ENCODE measurements at regions not wholly inside any gene's neighbourhood (a gene's known extent, or its start where the extent isn't known, plus 50 kb on each side); places are given as distances from the start of the nearest gene placed in this dataset.

DNA sequence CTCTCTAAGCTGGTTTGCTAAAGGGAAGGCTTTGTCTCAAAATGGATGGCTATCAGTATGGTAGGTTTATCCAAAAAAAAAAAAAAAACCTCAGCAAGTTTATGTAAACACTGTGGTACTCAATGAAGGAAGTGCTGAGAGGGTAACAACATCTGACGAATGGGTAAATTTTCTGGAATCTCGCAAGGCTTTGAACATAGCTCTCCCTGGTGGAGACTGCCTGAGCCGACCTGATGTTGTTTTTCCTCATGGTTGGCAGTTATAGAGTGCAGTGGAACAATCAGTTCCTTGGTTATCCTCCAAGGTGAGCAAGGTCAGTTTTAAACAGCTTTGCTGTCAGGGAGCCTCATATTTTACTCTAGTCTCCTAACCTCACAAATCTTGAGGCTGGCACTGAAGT lies 94.6 kb downstream of the ZPLD1 start:
- no peak for DNase-seq

DNA sequence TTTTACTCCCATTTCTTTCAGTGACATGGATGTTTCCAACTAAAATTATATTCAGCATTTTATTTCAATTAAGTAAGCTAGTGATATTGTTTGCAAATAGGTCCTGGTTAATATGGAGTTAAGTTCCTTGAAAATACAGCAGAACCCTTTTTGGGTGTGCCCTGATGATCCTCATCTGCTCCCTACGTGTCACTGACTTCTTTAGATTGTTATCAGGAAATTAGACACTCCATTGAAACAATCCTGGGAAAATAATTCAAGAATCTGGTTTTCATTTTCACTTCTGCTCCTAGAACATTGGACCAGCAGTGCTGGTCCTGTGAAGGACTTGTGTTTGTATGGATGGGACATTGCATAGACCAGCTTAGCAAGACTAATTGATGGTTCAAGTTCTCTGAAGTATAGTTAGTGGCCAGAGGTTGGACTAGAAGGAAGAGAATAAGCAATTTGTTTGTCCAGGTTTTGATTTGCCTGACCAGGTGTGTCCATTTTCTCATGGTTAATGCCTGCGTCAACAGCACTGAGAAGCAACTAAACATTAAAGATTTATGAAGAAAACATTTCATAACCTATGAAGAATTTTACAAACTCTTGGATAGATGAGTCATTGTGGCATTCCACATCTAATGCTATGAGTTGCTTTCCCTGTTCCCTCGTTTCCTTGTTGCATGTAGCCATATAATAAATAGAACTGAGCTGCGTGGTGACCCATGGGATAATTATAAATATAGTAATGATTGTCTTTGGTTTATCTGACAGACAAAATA lies 95.8 kb downstream of the ZPLD1 start:
- DNase-seq, result no peak

DNA sequence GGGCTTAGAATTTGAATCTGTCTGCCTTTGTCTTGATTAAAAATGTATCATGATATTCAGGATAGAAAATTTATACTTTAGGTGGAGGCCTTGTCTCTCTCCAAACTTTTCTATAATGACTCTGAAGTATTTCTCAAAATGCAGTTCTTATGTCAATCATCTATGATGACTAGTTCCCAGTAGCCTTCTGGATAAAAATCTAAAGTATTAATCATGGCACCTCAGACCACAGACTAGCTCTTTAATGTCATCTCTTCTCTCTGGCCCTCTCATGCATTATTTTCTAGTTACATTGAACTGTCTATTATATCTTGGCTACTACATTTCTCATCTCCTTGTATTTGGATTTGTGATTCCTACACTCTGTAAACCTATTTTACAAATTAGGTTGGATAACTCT lies 96.9 kb downstream of the ZPLD1 start:
- no peak for DNase-seq

DNA sequence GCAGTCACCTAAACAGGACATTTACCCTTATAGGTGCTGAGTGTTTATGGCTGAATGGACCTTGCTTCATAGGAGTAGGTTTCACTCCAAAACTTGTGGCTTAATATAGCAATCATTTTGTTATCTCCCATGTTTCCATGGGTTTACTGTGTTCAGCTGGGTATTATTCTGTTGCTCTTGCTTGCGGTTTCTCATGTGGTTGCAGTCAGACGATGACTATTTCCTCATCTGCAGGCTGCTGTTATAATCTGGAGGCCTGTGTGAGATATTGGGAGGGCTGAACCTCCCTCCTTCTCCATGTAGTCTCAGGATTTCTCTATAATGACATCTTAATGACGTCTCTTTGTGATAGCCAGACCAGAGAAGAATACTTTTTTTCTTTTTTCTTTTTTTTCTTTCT lies 98.1 kb downstream of the ZPLD1 start:
- DNase-seq, result no peak

- no peak for DNase-seq
These were observed 99.0 kb downstream of the ZPLD1 start for GRCh38 chr3:102533784-102534183.

- DNase-seq, result no peak
These were observed 101.6 kb downstream of the ZPLD1 start for GRCh38 chr3:102536456-102536855.

- no peak for DNase-seq
These were observed 102.3 kb downstream of the ZPLD1 start for GRCh38 chr3:102537123-102537522.

- DNase-seq, result no peak
These were observed 109.9 kb downstream of the ZPLD1 start for GRCh38 chr3:102544741-102545140.

GRCh38 chr3:102545276-102545675 lies 110.5 kb downstream of the ZPLD1 start:
- DNase-seq, result no peak

GRCh38 chr3:102553876-102554275 lies 119.1 kb downstream of the ZPLD1 start:
- DNase-seq, result no peak

DNA sequence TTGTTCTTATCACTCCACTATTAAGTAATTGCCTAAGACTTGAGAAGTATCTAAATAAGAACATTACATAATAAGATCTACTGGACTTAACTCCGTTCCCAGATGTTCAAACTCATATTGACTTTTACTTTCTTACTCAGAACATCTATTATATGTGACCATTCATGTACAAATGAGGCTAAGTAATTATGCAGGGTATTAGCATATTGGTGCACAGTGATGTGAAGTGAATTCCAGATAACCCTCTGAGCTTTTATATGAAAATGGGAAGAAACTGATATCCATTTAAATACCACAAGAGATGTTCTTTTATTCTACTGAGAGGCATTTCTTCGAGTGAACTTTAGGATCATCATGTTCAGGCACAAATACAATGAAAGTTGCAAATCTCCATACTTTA lies 135.7 kb downstream of the ZPLD1 start:
- DNase-seq, result no peak

DNA sequence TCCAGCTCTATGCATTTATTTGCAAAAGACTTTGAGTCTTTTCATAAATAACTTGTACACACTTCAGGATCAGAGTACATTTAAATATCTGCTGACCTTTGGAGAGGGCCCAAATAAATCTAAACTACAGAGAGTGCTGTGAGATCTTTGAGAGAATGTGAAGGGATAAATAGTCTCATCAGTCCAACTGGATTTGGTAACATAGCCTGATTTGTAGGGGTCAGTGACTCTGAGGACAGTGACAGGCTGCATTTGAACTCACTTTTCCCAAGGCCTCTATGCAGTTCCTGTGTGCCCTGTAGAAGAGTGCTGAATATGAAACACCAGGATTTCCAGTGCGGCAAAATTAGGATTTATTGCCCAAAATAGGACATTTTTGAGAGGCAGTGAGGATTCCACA lies 136.2 kb downstream of the ZPLD1 start:
- no peak for DNase-seq

DNA sequence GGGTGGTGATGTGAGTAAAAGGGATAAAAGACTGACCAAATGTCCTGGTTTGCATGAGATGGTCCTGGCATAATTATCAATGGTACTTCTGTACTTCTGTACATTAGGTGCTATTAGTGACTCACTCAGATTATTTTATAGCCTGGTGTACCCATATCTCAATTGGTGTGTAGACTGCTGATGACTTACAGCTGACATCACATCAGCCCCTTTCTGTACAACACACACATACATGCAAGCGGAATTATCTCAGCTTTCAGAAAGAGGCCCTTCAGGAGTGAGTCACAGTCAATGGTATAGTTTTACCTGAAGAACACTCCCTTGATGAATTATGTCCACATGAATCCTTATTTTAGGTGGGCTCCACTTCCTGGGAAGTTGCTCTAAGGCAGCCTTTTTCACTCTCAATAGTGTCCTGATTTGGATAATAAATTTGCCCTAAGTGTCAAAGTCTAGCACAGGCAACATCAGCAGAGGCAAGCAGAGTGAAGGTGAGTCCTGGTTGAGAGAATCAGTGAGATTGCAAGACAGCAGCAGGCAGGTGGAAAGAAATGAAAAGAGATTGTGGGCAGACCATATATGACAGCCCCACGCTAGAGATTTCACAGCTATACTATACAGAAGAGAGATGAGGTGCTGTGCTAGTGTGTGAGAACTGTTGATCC lies 137.0 kb downstream of the ZPLD1 start:
- DNase-seq, result no peak

- no peak for DNase-seq
These were observed 138.7 kb downstream of the ZPLD1 start for GRCh38 chr3:102573483-102574028.

- no peak for DNase-seq
These were observed 139.5 kb downstream of the ZPLD1 start for GRCh38 chr3:102574355-102574754.

GRCh38 chr3:102576651-102577050 lies 141.8 kb downstream of the ZPLD1 start:
- no peak for DNase-seq

GRCh38 chr3:102577082-102577789 lies 142.4 kb downstream of the ZPLD1 start:
- no peak for DNase-seq

DNA sequence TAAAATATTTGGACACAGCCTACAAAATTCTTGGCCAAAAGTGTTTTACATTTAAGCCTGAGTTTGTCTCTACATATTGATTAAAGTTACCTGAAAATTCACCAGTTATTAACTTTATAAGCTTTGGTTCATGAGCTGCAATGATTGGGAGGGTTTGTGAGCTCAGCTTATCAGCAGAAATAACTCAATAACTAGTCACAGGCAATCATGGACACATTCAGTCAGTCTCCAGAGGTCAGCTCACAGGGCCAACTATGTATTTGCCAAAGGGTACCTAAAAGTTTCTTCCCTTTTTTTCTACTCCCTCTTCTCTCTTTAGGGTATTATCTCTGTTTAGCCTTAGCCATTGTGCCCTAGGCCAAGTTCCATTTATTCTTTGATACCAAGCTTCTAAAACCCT lies 145.9 kb downstream of the ZPLD1 start:
- no peak for DNase-seq

- DNase-seq, result no peak
These were observed 151.7 kb downstream of the ZPLD1 start for GRCh38 chr3:102586485-102586884.

DNA sequence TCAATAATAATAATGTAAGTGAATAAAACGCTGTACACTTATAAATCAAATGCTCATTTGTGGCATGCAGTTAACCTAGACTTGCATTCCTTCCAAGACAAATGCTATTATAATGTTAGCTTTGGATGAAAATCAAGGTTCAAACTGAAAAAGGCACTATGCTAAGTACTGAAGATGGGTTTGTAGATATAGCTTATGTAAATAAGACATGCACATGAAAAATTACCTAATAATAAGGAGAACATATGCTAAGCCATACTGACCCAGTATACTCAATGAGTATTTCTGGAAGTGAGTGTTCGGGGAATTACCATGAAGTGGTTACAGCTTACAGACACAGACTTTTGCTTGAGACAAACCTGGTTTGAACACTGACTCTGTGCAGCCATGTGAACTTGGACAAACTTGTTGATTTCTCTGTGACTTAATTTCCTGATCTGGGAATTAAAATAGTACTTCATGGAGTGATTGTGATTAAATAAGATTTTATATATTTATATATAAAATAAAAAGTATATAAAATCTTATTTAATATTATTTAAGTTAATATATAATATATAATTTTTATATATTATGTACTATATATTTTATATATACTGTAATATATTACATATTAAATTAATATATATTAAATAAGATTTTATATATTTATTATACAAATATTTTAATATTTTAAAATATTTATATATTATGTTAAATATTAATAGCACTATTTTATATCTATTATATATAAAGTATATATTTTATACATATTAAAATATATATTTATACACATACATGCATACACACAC lies 159.2 kb downstream of the ZPLD1 start:
- no peak for DNase-seq

DNA sequence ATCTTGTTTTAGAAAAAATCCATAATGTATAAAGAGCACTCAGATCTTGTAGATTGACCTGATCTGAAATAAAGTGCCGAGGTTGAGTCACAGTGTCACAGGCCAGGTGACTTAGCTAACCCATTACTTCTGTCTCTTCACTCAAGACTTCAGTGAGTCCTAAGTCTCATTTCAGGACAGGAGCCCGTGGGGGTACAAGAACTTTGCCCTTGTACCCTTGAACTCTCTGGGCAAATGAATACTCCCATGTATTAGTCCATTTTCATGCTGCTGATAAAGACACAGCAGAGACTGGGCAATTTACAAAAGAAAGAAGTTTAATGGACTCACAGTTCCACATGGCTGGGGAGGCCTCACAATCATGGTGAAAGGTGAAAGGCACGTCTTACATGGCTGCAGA lies 160.2 kb downstream of the ZPLD1 start:
- no peak for DNase-seq

GRCh38 chr3:102599819-102600576 lies 165.2 kb downstream of the ZPLD1 start:
- no peak for DNase-seq

Measured in stimulated activated CD4-positive, alpha-beta T cell treated with anti-CD3 and anti-CD28 coated beads, Interleukin-4, amount 100 ng/mL, for 24 hours (primary cell).